ENCODE measurements at regions not wholly inside any gene's neighbourhood (a gene's known extent, or its start where the extent isn't known, plus 50 kb on each side); places are given as distances from the start of the nearest gene placed in this dataset.

- no peak for TF ChIP-seq CTCF (IDR thresholded peaks at IDR 0.05)
- Histone ChIP-seq H3K27me3 (ENCODE audit: control insufficient read depth, insufficient read depth, low read length) (no peaks in the 10 kb centered on the region), H3K4me1 (ENCODE audit: control insufficient read depth, insufficient read depth, low read length) (no peaks in the 10 kb centered on the region), H3K9me3 (ENCODE audit: control insufficient read depth, insufficient read depth, low read length) (no peaks in the 10 kb centered on the region), H3K27ac (ENCODE audit: low read length) (no peak overlapping the region), H3K36me3 (ENCODE audit: control insufficient read depth, insufficient read depth, low read length) (no peaks in the 10 kb centered on the region), H3K4me3 (ENCODE audit: low read length) (no peak overlapping the region)
- WGBS (ENCODE audit: insufficient coverage): 86% methylated on average over 9 of the region's 10 CpGs
- DNase-seq (no peak), ATAC-seq (no peak)
- Mint-ChIP-seq H3K36me3 (no peaks in the 10 kb centered on the region), H3K9me3 (no peaks in the 10 kb centered on the region), H3K4me1 (no peaks in the 10 kb centered on the region), H3K27ac (no peak overlapping the region), H3K4me3 (no peak overlapping the region), H3K27me3 (ENCODE audit: low read depth in 2 of 2) (peaks cover 0 to 11% of the 10 kb centered on the region in 2 donors)
- intact Hi-C loops (cut with micrococcal nuclease): no loop called here
These were observed 318.1 kb upstream of the RTL1 start for GRCh38 chr14:101221549-101222160.

- WGBS (ENCODE audit: insufficient coverage): 82% methylated on average over 9 of the region's 11 CpGs
- H3K27ac ChIP-seq (ENCODE audit: low read length): no peak overlapping the region
- no peak overlapping the region for H3K27ac Mint-ChIP-seq
- DNase-seq: no peak
- no peaks in the 10 kb centered on the region for H3K4me1 ChIP-seq (ENCODE audit: control insufficient read depth, insufficient read depth, low read length)
- no peaks in the 10 kb centered on the region for H3K4me1 Mint-ChIP-seq
- no peak for ATAC-seq
- intact Hi-C loops (cut with micrococcal nuclease): no loop called here
- no peaks in the 10 kb centered on the region for H3K36me3 ChIP-seq (ENCODE audit: control insufficient read depth, insufficient read depth, low read length)
- H3K27me3 Mint-ChIP-seq (ENCODE audit: low read depth in 2 of 2): peaks cover 0 to 3% of the 10 kb centered on the region in 2 donors
- no peak overlapping the region for H3K4me3 Mint-ChIP-seq
- H3K27me3 ChIP-seq (ENCODE audit: control insufficient read depth, insufficient read depth, low read length): no peaks in the 10 kb centered on the region
- H3K4me3 ChIP-seq (ENCODE audit: low read length): no peak overlapping the region
- TF ChIP-seq CTCF (IDR thresholded peaks at IDR 0.05): no peak
- H3K9me3 ChIP-seq (ENCODE audit: control insufficient read depth, insufficient read depth, low read length): no peaks in the 10 kb centered on the region
- no peaks in the 10 kb centered on the region for H3K36me3 Mint-ChIP-seq
- H3K9me3 Mint-ChIP-seq: no peaks in the 10 kb centered on the region
These were observed 319.0 kb upstream of the RTL1 start for GRCh38 chr14:101222362-101223070.

- DNase-seq (no peak), ATAC-seq (no peak)
- TF ChIP-seq CTCF (IDR thresholded peaks at IDR 0.05): no peak
- H3K36me3 Mint-ChIP-seq: no peaks in the 10 kb centered on the region
- no peaks in the 10 kb centered on the region for H3K9me3 ChIP-seq (ENCODE audit: control insufficient read depth, insufficient read depth, low read length)
- WGBS (ENCODE audit: insufficient coverage): 89% methylated on average over 6 of the region's 6 CpGs
- intact Hi-C loops (cut with micrococcal nuclease): no loop called here
- no peaks in the 10 kb centered on the region for H3K36me3 ChIP-seq (ENCODE audit: control insufficient read depth, insufficient read depth, low read length)
- no peak overlapping the region for H3K27ac ChIP-seq (ENCODE audit: low read length)
- no peaks in the 10 kb centered on the region for H3K27me3 ChIP-seq (ENCODE audit: control insufficient read depth, insufficient read depth, low read length)
- H3K9me3 Mint-ChIP-seq: no peaks in the 10 kb centered on the region
- H3K4me3 Mint-ChIP-seq: no peak overlapping the region
- H3K27me3 Mint-ChIP-seq (ENCODE audit: low read depth in 2 of 2): no peaks in the 10 kb centered on the region
- no peaks in the 10 kb centered on the region for H3K4me1 Mint-ChIP-seq
- H3K27ac Mint-ChIP-seq: no peak overlapping the region
- H3K4me3 ChIP-seq (ENCODE audit: low read length): no peak overlapping the region
- H3K4me1 ChIP-seq (ENCODE audit: control insufficient read depth, insufficient read depth, low read length): no peaks in the 10 kb centered on the region
These were observed 319.6 kb upstream of the RTL1 start for GRCh38 chr14:101223127-101223526.
